GM12878 (cell line): ENCODE measurements at regions not wholly inside any gene's neighbourhood (a gene's known extent, or its start where the extent isn't known, plus 50 kb on each side); places are given as distances from the start of the nearest gene placed in this dataset.

Source experiments
- ATAC-seq: fragments of 200-7000 bp; cut with Tn5 transposase; 3 replicates; pipeline ENCODE4 v1.9.1; 2020; ENCODE audit warnings: mild to moderate bottlenecking, moderate library complexity
- BruUV-seq: library from RNA; stranded (reverse); fragments of 400-500 nt; replicated peaks from 2 replicates; lab custom pipeline; 2021; lab: Mats Ljungman, UMichigan
- CTCF ChIA-PET: fragments of 300-600 bp; sonication (Branson Sonifier 250); formaldehyde crosslinking; extraction: SDS; loops from one replicate; lab custom pipeline; 2021; ENCODE audit warnings: inconsistent platforms; lab: Yijun Ruan, JAX
- POLR2A ChIA-PET: fragments of 350-600 bp; formaldehyde crosslinking; extraction: SDS; loops from one replicate; lab custom pipeline; 2021; ENCODE audit warnings: inconsistent platforms; lab: Charles Lee
- RAD21 ChIA-PET: fragments of 300-600 bp; sonication (Branson Sonifier 250); formaldehyde crosslinking; loops from one replicate; lab custom pipeline; 2023; ENCODE audit warnings: antibody characterized with exemption; ENCODE audit not compliant: unreplicated experiment; lab: Charles Lee
- SMC1A ChIA-PET: fragments of 300-600 bp; sonication (Branson Sonifier 250); formaldehyde crosslinking; loops from one replicate; lab custom pipeline; 2023; ENCODE audit not compliant: unreplicated experiment, uncharacterized antibody; lab: Charles Lee
- DNase-seq: peaks from one replicate; pipeline ENCODE4 v3.0.0-alpha.2; 2011; ENCODE audit warnings: low read depth, low spot score
- FAIRE-seq: peaks from 3 replicates; lab custom pipeline; 2011; peaks lifted over from hg19 to GRCh38; lab: Jason Lieb, UNC
- H2AFZ ChIP-seq: 2 replicates; pipeline ENCODE4 v1.6.0; 2011; ENCODE audit warnings: low read depth, low read length, control low read depth; ENCODE audit not compliant: control insufficient read depth
- H3K27ac ChIP-seq: 2 replicates; pipeline ENCODE4 v1.5.1; 2011; ENCODE audit warnings: control low read depth; ENCODE audit not compliant: control insufficient read depth, insufficient read depth
- H3K27me3 ChIP-seq, 2 experiments: replicated peaks in 1 of 2; 2 replicates each; pipeline versions ENCODE4 v1.6.0 to v1.6.1; 2011; ENCODE audit warnings: low read length in 1 of 2; ENCODE audit not compliant: control insufficient read depth in 2 of 2, insufficient read depth in 2 of 2
- H3K36me3 ChIP-seq, 2 experiments: 2 replicates each; pipeline ENCODE4 v1.5.1; 2011; ENCODE audit warnings: low read length in 1 of 2; ENCODE audit not compliant: control insufficient read depth in 2 of 2, insufficient read depth in 2 of 2
- H3K4me1 ChIP-seq: 2 replicates; pipeline ENCODE4 v1.6.1; 2011; ENCODE audit warnings: mild to moderate bottlenecking, low read length, moderate library complexity, mixed read lengths; ENCODE audit not compliant: control insufficient read depth, insufficient read depth
- H3K4me2 ChIP-seq: 2 replicates; pipeline ENCODE4 v1.6.0; 2011; ENCODE audit warnings: control low read depth; ENCODE audit not compliant: control insufficient read depth, insufficient read depth
- H3K4me3 ChIP-seq: fragments of 200-600 bp; sonication (generic); 2 replicates; pipeline ENCODE4 v1.5.1; 2016
- H3K79me2 ChIP-seq: 2 replicates; pipeline ENCODE4 v1.6.0; 2011; ENCODE audit warnings: low read length; ENCODE audit not compliant: control insufficient read depth, insufficient read depth
- H3K9ac ChIP-seq: 2 replicates; pipeline ENCODE4 v1.8.0; 2011; ENCODE audit warnings: low read length, control low read depth, mixed read lengths; ENCODE audit not compliant: control insufficient read depth, insufficient read depth
- H3K9me3 ChIP-seq: replicated peaks from 3 replicates; pipeline ENCODE4 v1.5.1; 2011; ENCODE audit warnings: mild to moderate bottlenecking, low read length; ENCODE audit not compliant: control insufficient read depth, insufficient read depth
- H4K20me1 ChIP-seq: 2 replicates; pipeline ENCODE4 v1.6.0; 2011; ENCODE audit not compliant: control insufficient read depth, insufficient read depth
- MYB ChIP-seq: fragments of 150-350 bp; IDR thresholded peaks from 2 replicates; pipeline ENCODE4 v1.6.1; 2014; ENCODE audit warnings: mild to moderate bottlenecking, low read depth, low read length, borderline replicate concordance
- PAX5 ChIP-seq: IDR thresholded peaks from 2 replicates; pipeline ENCODE4 v1.6.1; 2011; ENCODE audit warnings: low read depth, low read length, borderline replicate concordance
- POLR2AphosphoS2 ChIP-seq: IDR thresholded peaks from 2 replicates; pipeline ENCODE4 v1.6.1; 2011; ENCODE audit warnings: low read depth, mild to moderate bottlenecking, low read length, improper control_type of control experiment, moderate library complexity
- RAD51 ChIP-seq: fragments of 450-650 bp; IDR thresholded peaks from 2 replicates; pipeline ENCODE4 v1.6.1; 2016; ENCODE audit warnings: moderate library complexity, mild to moderate bottlenecking, inconsistent platforms
- RELB ChIP-seq: fragments of 450-650 bp; IDR thresholded peaks from 2 replicates; pipeline ENCODE4 v1.6.1; 2017; ENCODE audit warnings: low read depth, mild to moderate bottlenecking, moderate library complexity
- USF2 ChIP-seq: IDR thresholded peaks from 2 replicates; pipeline ENCODE4 v1.6.1; 2011; ENCODE audit warnings: low read depth, low read length, improper control_type of control experiment, borderline replicate concordance
- WGBS: methylation state at CpG from one replicate; pipeline ENCODE4 v1.1.6; 2016; ENCODE audit warnings: low lambda C conversion rate; ENCODE audit not compliant: insufficient replicate concordance, insufficient coverage; ENCODE audit errors: missing lambda C conversion rate; 5-methylcytosine and 5-hydroxymethylcytosine counted together
- in situ Hi-C: fragments of 300-500 bp; cut with MboI; formaldehyde crosslinking; loops from 9 replicates; pipeline ENCODE4 v1.14.3; 2018; ENCODE audit warnings: mixed read lengths
- intact Hi-C: fragments of 100-400 bp; cut with micrococcal nuclease; formaldehyde crosslinking; loops from one replicate; pipeline ENCODE4 v1.14.2; 2022; ENCODE audit not compliant: unreplicated experiment
- TF ChIP-seq, protein P1 (sequence below): fragments of 450-650 bp; conservative IDR thresholded peaks from 2 replicates; pipeline ENCODE4 v1.6.1; 2017; ENCODE audit warnings: mild to moderate bottlenecking, moderate library complexity
- TF ChIP-seq, protein P2 (sequence below): IDR thresholded peaks from 2 replicates; pipeline ENCODE4 v1.6.1; 2012; ENCODE audit warnings: low read depth, low read length, improper control_type of control experiment

DNA sequence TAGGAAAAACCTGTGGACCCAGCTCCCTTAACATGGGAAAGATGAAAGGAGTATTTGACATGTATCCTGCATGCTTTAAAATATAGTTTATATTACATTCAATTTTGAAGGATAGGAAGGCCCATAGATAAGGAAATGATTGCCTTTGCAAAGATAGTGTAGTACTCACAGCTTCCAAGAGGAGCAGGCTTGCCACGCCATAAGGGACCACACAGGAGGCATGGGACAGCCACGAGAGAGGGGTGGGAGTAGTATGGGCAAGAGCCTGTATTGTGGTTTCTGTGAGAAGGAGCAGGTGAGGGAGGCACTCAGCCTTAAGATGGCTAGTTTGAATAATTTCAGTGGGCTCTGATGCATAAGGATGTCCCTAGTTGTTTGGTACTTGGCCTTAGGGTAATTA is 740.3 kb downstream of the SATB2 start:
- ATAC-seq (peak; percentile 55), FAIRE-seq (no peak), DNase-seq (no peak)
- no peak overlapping the region for H3K27ac ChIP-seq
- SMC1A ChIA-PET, result interaction anchor here (0.7 to 6.2 kb wide), 12 partner anchors 8 to 194 kb away, joined by 3 to 33 read pairs (median 6); no protein-coding TSS in a partner anchor
- H2AFZ ChIP-seq, result no peak overlapping the region
- RAD21 ChIA-PET, result interaction anchor here (0.8 to 2.2 kb wide), 7 partner anchors 11 to 79 kb away, joined by 3 to 7 read pairs (median 3); no protein-coding TSS in a partner anchor
- H3K36me3 ChIP-seq, result no peaks in the 10 kb centered on the region
- no peaks in the 10 kb centered on the region for H3K27me3 ChIP-seq
- no peaks in the 10 kb centered on the region for H3K79me2 ChIP-seq
- CTCF ChIA-PET, result interaction anchor here (1.1 to 1.6 kb wide), 5 partner anchors 11 to 88 kb away, joined by 3 to 6 read pairs (median 3); no protein-coding TSS in a partner anchor
- no peak overlapping the region for H3K4me2 ChIP-seq
- POLR2A ChIA-PET, result interaction anchor here (0.8 to 3.0 kb wide), 2 partner anchors 19 to 20 kb away, joined by 3 to 10 read pairs; no protein-coding TSS in a partner anchor
- H4K20me1 ChIP-seq, result no peaks in the 10 kb centered on the region
- no TSS peak for BruUV-seq
- TF ChIP-seq POLR2AphosphoS2, result no peak
- TF ChIP-seq, protein P1, sequence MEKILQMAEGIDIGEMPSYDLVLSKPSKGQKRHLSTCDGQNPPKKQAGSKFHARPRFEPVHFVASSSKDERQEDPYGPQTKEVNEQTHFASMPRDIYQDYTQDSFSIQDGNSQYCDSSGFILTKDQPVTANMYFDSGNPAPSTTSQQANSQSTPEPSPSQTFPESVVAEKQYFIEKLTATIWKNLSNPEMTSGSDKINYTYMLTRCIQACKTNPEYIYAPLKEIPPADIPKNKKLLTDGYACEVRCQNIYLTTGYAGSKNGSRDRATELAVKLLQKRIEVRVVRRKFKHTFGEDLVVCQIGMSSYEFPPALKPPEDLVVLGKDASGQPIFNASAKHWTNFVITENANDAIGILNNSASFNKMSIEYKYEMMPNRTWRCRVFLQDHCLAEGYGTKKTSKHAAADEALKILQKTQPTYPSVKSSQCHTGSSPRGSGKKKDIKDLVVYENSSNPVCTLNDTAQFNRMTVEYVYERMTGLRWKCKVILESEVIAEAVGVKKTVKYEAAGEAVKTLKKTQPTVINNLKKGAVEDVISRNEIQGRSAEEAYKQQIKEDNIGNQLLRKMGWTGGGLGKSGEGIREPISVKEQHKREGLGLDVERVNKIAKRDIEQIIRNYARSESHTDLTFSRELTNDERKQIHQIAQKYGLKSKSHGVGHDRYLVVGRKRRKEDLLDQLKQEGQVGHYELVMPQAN, result no peak
- no peak for TF ChIP-seq RAD51
- no peak for TF ChIP-seq PAX5
- TF ChIP-seq, protein P2, sequence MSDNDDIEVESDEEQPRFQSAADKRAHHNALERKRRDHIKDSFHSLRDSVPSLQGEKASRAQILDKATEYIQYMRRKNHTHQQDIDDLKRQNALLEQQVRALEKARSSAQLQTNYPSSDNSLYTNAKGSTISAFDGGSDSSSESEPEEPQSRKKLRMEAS, result no peak
- TF ChIP-seq MYB, result no peak
- no peak for TF ChIP-seq USF2
- no peak for TF ChIP-seq RELB
- in situ Hi-C loops (no loop called here), intact Hi-C loops (no loop called here)
- 0% methylated on average over 2 of the region's 2 CpGs for WGBS
- no peak overlapping the region for H3K4me3 ChIP-seq
- H3K9me3 ChIP-seq, result no peaks in the 10 kb centered on the region
- no peaks in the 10 kb centered on the region for H3K4me1 ChIP-seq
- no peak overlapping the region for H3K9ac ChIP-seq
